Ishikawa (cell line): ENCODE measurements at regions not wholly inside any gene's neighbourhood (a gene's known extent, or its start where the extent isn't known, plus 50 kb on each side); places are given as distances from the start of the nearest gene placed in this dataset.

Experiments
- EGR1 ChIP-seq: IDR thresholded peaks from 2 replicates; pipeline ENCODE4 v1.6.1; 2012
- EP300 ChIP-seq: IDR thresholded peaks from 2 replicates; pipeline ENCODE4 v1.6.1; 2012; ENCODE audit warnings: borderline replicate concordance
- FOXM1 ChIP-seq: IDR thresholded peaks from 2 replicates; pipeline ENCODE4 v1.6.1; 2012; ENCODE audit warnings: low read depth, borderline replicate concordance
- NFIC ChIP-seq: IDR thresholded peaks from 2 replicates; pipeline ENCODE4 v1.6.1; 2012
- REST ChIP-seq: IDR thresholded peaks from 2 replicates; pipeline ENCODE4 v1.6.1; 2012; ENCODE audit warnings: low read depth, mild to moderate bottlenecking
- TAF1 ChIP-seq: IDR thresholded peaks from 2 replicates; pipeline ENCODE4 v1.6.1; 2012; ENCODE audit warnings: low read depth, mild to moderate bottlenecking

DNA sequence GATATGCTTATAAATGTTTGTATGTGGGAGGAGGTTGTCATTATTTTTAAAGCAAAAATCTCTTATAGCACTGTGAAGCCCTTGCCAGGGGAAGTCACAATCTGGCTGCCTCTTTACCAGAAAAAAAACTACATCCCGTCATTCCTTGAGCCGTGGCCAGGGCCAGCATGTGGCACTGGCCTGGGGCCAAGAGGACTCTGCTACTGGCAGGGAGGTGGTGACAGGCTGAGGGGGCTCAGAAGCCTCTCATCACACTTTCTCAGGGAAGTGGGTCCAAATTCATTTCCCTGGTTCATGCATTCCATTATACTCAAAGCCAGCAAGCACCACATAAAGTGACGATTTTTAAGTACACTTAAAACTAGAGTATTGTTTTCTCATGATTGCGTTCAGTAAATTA lies 457.3 kb downstream of the ZNF608 start:
- TF ChIP-seq REST (no peak), NFIC (peak; percentile 95), EP300 (0 out of 2 replicates have a peak, but pooled peaks have one; percentile 22), EGR1 (no peak), FOXM1 (no peak), TAF1 (no peak)
